Neural crest cell (in vitro differentiated cells): ENCODE measurements at regions not wholly inside any gene's neighbourhood (a gene's known extent, or its start where the extent isn't known, plus 50 kb on each side); places are given as distances from the start of the nearest gene placed in this dataset.
A peak's percentile ranks its signal among the peaks of the same experiment; 100 is the strongest.

ENCODE experiments used
- DNase-seq: peaks from one replicate; pipeline ENCODE4 v3.0.0; 2021; ENCODE audit warnings: low read depth, mixed read lengths, low spot score
- H3K27ac Mint-ChIP-seq: one replicate; pipeline ENCODE4 v1.8.0; 2021; ENCODE audit warnings: mild to moderate bottlenecking, mixed read lengths; ENCODE audit not compliant: unreplicated experiment
- H3K27me3 Mint-ChIP-seq: 2 replicates; pipeline ENCODE4 v1.8.0; 2021; ENCODE audit warnings: low read depth, mild to moderate bottlenecking, mixed read lengths
- H3K36me3 Mint-ChIP-seq: 2 replicates; pipeline ENCODE4 v1.8.0; 2021; ENCODE audit warnings: low read depth, mild to moderate bottlenecking, mixed read lengths
- H3K4me1 Mint-ChIP-seq: 2 replicates; pipeline ENCODE4 v1.8.0; 2021; ENCODE audit warnings: mixed read lengths
- H3K4me3 Mint-ChIP-seq: one replicate; pipeline ENCODE4 v1.8.0; 2021; ENCODE audit warnings: mild to moderate bottlenecking, mixed read lengths
- H3K9me3 Mint-ChIP-seq: 2 replicates; pipeline ENCODE4 v1.8.0; 2021; ENCODE audit warnings: mixed read lengths
- CTCF ChIP-seq: fragments of 200-600 bp; sonication (generic); conservative IDR thresholded peaks from 2 replicates; pipeline ENCODE4 v1.5.0; 2021; ENCODE audit warnings: antibody characterized with exemption, mild to moderate bottlenecking

GRCh38 chr5:2433086-2433485, 318.4 kb downstream of the IRX2 start:
- no peak for TF ChIP-seq CTCF
- Mint-ChIP-seq H3K4me3 (no peak overlapping the region), H3K27ac (no peak overlapping the region), H3K27me3 (peaks cover 87% of the 10 kb centered on the region), H3K9me3 (peaks cover 5% of the 10 kb centered on the region), H3K36me3 (peaks cover 4% of the 10 kb centered on the region), H3K4me1 (peaks cover 33% of the 10 kb centered on the region)
- no peak for DNase-seq

- H3K36me3 Mint-ChIP-seq: peaks cover 4% of the 10 kb centered on the region
- H3K4me3 Mint-ChIP-seq: peak overlapping the region; percentile 25
- peaks cover 5% of the 10 kb centered on the region for H3K9me3 Mint-ChIP-seq
- peak; percentile 14 for DNase-seq
- no peak for TF ChIP-seq CTCF
- peaks cover 85% of the 10 kb centered on the region for H3K27me3 Mint-ChIP-seq
- H3K4me1 Mint-ChIP-seq: peaks cover 33% of the 10 kb centered on the region
- no peak overlapping the region for H3K27ac Mint-ChIP-seq
Observed at GRCh38 chr5:2432076-2432920, 319.2 kb downstream of the IRX2 start.

- H3K36me3 Mint-ChIP-seq: peaks cover 4% of the 10 kb centered on the region
- no peak overlapping the region for H3K27ac Mint-ChIP-seq
- H3K4me1 Mint-ChIP-seq: peaks cover 33% of the 10 kb centered on the region
- H3K4me3 Mint-ChIP-seq: no peak overlapping the region
- TF ChIP-seq CTCF: no peak
- no peak for DNase-seq
- H3K27me3 Mint-ChIP-seq: peaks cover 89% of the 10 kb centered on the region
- no peaks in the 10 kb centered on the region for H3K9me3 Mint-ChIP-seq
Observed at GRCh38 chr5:2430606-2431005, 320.9 kb downstream of the IRX2 start.

GRCh38 chr5:2427983-2428382, 323.5 kb downstream of the IRX2 start:
- TF ChIP-seq CTCF: no peak
- Mint-ChIP-seq H3K9me3 (no peaks in the 10 kb centered on the region), H3K4me1 (peaks cover 24% of the 10 kb centered on the region), H3K27ac (no peak overlapping the region), H3K4me3 (no peak overlapping the region), H3K27me3 (peaks cover 74% of the 10 kb centered on the region), H3K36me3 (no peaks in the 10 kb centered on the region)
- no peak for DNase-seq

- no peaks in the 10 kb centered on the region for H3K4me1 Mint-ChIP-seq
- peaks cover 2% of the 10 kb centered on the region for H3K36me3 Mint-ChIP-seq
- no peak overlapping the region for H3K27ac Mint-ChIP-seq
- TF ChIP-seq CTCF: no peak
- DNase-seq: no peak
- H3K27me3 Mint-ChIP-seq: peaks cover 54% of the 10 kb centered on the region
- peaks cover 10% of the 10 kb centered on the region for H3K9me3 Mint-ChIP-seq
- no peak overlapping the region for H3K4me3 Mint-ChIP-seq
Observed at GRCh38 chr5:2423634-2424033, 327.8 kb downstream of the IRX2 start.
